ENCODE measurements at regions not wholly inside any gene's neighbourhood (a gene's known extent, or its start where the extent isn't known, plus 50 kb on each side); places are given as distances from the start of the nearest gene placed in this dataset.

GRCh38 chr3:68220832-68221231, 566.4 kb upstream of the SUCLG2 start:
- Histone ChIP-seq H3K4me1 (no peaks in the 10 kb centered on the region), H3K9me3 (no peaks in the 10 kb centered on the region), H3K36me3 (no peaks in the 10 kb centered on the region), H3K27ac (no peak overlapping the region), H3K27me3 (no peaks in the 10 kb centered on the region), H3K4me3 (no peak overlapping the region)
- no peak for TF ChIP-seq CTCF (IDR thresholded peaks at IDR 0.05)
- DNase-seq (ENCODE audit: low spot score): no peak

GRCh38 chr3:68211637-68212036, 557.2 kb upstream of the SUCLG2 start:
- no peaks in the 10 kb centered on the region for H3K36me3 ChIP-seq
- H3K4me1 ChIP-seq: no peaks in the 10 kb centered on the region
- TF ChIP-seq CTCF (IDR thresholded peaks at IDR 0.05): no peak
- H3K27me3 ChIP-seq: no peaks in the 10 kb centered on the region
- H3K9me3 ChIP-seq: no peaks in the 10 kb centered on the region
- no peak overlapping the region for H3K4me3 ChIP-seq
- DNase-seq (ENCODE audit: low spot score): no peak
- no peak overlapping the region for H3K27ac ChIP-seq

GRCh38 chr3:68210635-68211034, 556.2 kb upstream of the SUCLG2 start:
- Histone ChIP-seq H3K4me1 (no peaks in the 10 kb centered on the region), H3K27ac (no peak overlapping the region), H3K36me3 (no peaks in the 10 kb centered on the region), H3K27me3 (no peaks in the 10 kb centered on the region), H3K9me3 (no peaks in the 10 kb centered on the region), H3K4me3 (no peak overlapping the region)
- no peak for DNase-seq (ENCODE audit: low spot score)
- no peak for TF ChIP-seq CTCF (IDR thresholded peaks at IDR 0.05)

- H3K9me3 ChIP-seq: peaks cover 0 to 16% of the 10 kb centered on the region in 2 donors
- no peak overlapping the region for H3K4me3 ChIP-seq
- no peak overlapping the region for H3K27ac ChIP-seq
- no peak for DNase-seq (ENCODE audit: low spot score)
- H3K36me3 ChIP-seq: no peaks in the 10 kb centered on the region
- no peaks in the 10 kb centered on the region for H3K27me3 ChIP-seq
- no peaks in the 10 kb centered on the region for H3K4me1 ChIP-seq
- no peak for TF ChIP-seq CTCF (IDR thresholded peaks at IDR 0.05)
Observed at GRCh38 chr3:68207327-68207726, 552.9 kb upstream of the SUCLG2 start.

GRCh38 chr3:68206524-68207117, 552.2 kb upstream of the SUCLG2 start:
- peaks cover 0 to 16% of the 10 kb centered on the region in 2 donors for H3K9me3 ChIP-seq
- no peaks in the 10 kb centered on the region for H3K4me1 ChIP-seq
- no peak overlapping the region for H3K27ac ChIP-seq
- DNase-seq (ENCODE audit: low spot score): no peak
- H3K27me3 ChIP-seq: no peaks in the 10 kb centered on the region
- no peak for TF ChIP-seq CTCF (IDR thresholded peaks at IDR 0.05)
- H3K4me3 ChIP-seq: no peak overlapping the region
- H3K36me3 ChIP-seq: no peaks in the 10 kb centered on the region

GRCh38 chr3:68186733-68187132, 532.3 kb upstream of the SUCLG2 start:
- no peak for TF ChIP-seq CTCF (IDR thresholded peaks at IDR 0.05)
- Histone ChIP-seq H3K36me3 (no peaks in the 10 kb centered on the region), H3K27me3 (no peaks in the 10 kb centered on the region), H3K4me3 (no peak overlapping the region), H3K4me1 (no peaks in the 10 kb centered on the region), H3K9me3 (no peaks in the 10 kb centered on the region), H3K27ac (no peak overlapping the region)
- no peak for DNase-seq (ENCODE audit: low spot score)

Data from right atrium auricular region (tissue), 2 donors.